HG03045 (cell line): ENCODE measurements at regions not wholly inside any gene's neighbourhood (a gene's known extent, or its start where the extent isn't known, plus 50 kb on each side); places are given as distances from the start of the nearest gene placed in this dataset.

Experiments
- ATAC-seq: cut with Tn5 transposase; IDR thresholded peaks from one replicate; pipeline ENCODE4 v1.9.1; 2021; ENCODE audit warnings: mild to moderate bottlenecking, moderate library complexity; ENCODE audit not compliant: unreplicated experiment

GRCh38 chr1:193365966-193366365, 179.6 kb upstream of the B3GALT2 start:
- ATAC-seq, result no peak

GRCh38 chr1:193359631-193360030, 173.2 kb upstream of the B3GALT2 start:
- ATAC-seq, result no peak

- ATAC-seq, result no peak
These were observed 172.0 kb upstream of the B3GALT2 start for GRCh38 chr1:193358419-193358818.

- ATAC-seq, result no peak
These were observed 169.8 kb upstream of the B3GALT2 start for GRCh38 chr1:193356249-193356648.

- ATAC-seq, result no peak
These were observed 169.2 kb upstream of the B3GALT2 start for GRCh38 chr1:193355626-193356025.

DNA sequence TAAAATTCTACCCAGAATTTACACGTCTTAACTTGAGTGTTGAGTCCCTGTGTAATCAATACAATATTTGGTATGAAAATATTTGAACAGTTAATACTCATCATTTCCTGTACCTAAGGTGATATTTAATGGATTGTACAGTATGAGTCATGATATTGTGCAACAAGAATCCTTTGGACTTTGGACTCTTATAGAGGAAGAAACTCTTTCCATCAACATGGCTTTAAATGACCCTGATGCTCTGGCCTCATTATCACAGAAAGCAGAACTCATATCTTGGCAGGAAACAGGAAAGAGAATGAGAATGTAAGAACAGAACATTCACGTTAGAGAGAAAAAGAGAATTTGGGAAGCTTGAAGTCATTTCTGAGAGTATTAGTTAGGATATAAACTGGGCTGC, 168.8 kb upstream of the B3GALT2 start:
- no peak for ATAC-seq

DNA sequence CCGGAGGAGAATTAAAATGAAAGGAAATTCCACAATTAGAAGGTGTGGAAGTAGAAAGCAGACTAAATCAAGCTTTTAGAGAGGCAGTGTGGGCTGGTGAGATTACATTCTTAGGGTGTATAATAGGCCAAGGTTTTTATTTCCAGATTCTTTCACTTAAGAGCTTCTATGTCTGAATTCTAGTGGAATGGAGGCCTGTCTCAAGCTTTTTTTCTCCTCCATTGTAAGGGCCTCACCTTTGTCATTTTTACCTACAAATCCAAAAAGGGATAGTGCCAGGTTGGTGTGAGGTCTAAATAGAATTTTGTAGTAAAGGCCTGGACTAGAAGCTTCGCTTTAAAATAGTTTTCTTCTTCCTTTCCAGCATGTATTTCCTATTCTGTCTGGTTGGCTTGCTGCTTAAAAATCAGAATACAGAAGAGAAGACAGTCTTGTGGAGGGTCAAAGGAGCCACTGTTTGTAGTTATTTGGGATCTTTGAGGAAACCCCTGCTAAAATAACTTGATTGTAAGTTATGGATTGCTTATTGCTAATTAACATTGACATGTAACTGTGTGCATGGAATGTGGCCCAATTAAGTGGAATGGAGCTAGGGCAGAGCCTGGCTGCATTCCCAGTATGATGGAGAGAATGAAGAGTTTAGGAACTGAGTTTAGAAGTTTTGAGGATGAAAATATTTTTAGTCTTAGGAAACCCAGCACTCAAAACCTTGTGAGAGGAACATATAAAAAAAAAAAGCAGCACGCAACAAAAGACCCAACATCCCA, 162.5 kb upstream of the B3GALT2 start:
- no peak for ATAC-seq

DNA sequence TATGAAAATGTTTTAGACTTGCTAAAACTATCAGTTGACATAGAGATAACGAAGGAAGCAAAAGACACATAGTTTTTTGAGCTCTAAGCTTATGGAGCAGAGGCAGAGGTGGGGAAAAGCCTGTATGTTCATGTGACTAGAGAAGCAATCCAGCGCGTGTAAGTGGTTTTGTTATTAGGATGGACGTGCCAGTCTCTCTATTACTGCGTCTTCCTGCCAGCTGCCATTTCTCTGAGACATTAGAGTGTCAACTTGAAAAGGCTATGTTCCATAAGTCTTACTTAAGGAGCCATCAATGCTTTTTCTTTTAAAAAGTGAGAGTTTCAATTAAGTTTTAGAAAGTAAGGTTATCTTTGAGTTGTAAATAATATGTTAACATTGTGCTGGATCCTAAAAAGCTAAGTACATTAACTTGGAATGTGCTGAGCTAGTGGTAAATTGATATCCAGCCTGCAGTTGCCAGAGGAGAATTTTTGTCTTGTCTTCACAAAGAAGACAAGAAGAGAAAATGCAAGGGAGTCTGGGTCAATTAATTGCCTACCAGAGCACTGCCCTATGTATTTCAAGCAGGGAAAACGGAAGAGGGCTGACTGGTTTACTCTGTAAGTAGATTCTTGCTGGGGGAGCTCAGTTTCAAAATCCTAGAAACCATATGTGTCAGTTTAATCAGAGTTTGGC, 161.8 kb upstream of the B3GALT2 start:
- no peak for ATAC-seq

- no peak for ATAC-seq
These were observed 159.7 kb upstream of the B3GALT2 start for GRCh38 chr1:193346085-193346484.

- no peak for ATAC-seq
These were observed 156.4 kb upstream of the B3GALT2 start for GRCh38 chr1:193342811-193343210.

DNA sequence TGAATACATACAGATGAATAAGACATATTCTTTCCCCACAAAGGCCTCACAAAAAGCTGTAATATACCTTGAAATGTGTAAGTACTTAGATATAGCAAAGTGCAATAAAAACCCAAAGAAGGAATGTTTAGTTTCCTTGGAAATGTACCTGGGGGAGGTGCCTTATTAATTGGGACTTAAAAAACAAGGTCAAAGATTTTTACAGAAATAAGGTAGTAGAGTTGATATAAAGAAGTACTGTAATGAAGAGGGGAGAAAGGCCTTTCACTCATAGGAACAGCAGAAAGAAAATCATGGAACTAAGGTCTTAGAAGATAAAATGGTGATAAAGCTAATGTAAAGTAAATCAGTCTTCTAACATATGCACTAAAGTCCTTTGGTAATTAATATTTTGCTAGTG, 153.9 kb upstream of the B3GALT2 start:
- no peak for ATAC-seq

- no peak for ATAC-seq
These were observed 153.0 kb upstream of the B3GALT2 start for GRCh38 chr1:193339401-193339800.

DNA sequence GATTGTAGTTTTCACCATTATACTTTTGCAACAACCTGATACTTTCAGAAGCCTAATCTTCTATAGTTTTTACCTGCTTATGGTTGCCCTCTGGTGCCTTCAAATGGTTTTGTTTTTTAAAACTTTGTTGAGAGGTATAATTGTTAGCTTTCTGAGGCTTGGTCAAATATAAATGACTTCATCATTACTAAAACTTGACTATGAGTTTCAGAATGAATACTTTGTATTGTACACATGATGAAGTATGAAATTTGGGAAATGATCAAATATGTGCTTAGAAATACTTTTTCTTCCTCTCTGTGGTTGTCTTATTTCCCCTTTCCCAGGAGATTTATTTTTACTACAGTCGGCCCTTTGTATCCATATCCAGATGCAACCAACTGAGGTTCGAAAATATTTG, 151.8 kb upstream of the B3GALT2 start:
- ATAC-seq, result no peak

DNA sequence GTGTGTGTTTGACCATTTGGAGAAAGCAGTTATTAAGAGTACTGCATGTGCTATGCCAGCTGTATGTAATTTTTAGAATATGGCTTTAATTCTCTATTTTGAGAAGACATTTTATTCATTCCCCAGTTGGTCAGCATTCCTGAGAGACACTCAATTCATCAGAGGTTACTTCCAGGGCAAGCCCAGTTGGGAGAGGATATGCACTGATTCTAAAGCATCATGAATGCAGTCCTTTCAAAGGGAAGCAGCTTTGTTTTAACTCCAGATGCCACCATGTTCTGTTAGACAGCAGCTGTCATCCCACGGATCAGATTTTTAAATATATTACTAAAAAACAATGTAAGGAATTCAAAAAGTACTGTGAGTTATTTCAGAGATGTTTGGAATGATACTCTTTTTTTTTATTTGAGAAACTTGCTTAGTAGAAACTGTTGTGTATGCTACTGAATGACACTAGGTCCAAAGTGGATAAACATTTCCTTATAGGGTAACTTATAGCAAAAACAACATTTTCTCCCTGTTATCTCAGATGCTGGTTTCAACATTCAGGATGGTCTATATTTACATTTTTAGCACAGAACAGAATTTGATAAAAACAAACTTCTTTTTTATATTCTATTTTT, 149.5 kb upstream of the B3GALT2 start:
- no peak for ATAC-seq

DNA sequence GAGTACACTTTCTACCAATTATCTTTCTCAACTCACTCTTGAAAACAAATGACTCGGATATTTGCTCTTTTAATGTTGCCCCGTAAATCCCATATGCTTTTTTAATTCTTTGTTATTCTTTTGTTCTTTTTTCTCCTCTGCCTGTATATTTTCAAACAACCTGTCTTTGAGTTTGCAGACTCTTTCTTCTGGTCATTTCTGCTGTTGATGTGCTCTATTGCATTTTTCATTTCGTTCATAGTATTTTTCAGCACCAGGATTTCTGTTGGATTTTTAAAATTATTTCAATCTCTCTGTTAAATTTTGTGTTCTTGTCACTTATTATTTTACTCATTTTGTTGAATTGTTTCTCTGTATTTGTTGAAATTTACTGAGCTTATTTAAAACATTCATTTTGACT, 146.8 kb upstream of the B3GALT2 start:
- no peak for ATAC-seq

DNA sequence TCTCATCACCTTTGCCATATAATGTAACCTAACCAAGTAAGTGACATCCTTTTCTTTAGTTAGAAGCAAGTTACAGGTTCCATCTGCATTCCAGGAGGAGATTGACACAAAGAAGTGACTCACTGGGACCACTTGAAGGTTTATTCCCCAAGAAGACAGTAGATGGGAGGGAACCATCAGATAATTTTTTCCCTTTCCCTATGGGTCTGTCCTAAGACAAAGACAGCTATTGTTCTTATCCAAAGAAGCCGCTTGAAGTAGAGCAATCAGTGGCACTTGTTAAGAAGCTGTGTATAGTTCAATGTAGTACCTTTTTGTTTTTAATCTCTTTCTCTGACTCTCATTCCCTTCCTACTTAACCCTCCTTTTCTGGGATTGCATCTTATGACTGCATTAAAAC, 139.9 kb upstream of the B3GALT2 start:
- ATAC-seq, result no peak

DNA sequence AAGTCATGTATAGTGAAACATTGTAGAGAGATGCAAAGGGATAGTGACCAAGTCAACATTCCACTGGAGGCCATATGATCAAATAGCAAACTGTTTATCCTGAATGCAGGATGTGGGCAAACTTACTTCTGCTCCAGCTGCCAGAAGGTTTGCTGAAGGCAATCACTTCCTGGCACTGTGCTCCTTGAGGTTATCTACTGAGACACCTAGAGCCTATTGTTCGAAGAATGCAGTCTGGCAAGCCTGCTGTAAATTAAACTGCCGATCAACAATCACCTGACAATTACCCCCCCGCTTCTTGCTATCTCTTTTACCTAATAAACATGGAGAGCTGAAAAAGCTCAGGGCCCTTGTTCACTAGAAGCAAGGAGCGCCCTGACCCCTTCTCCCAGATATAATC, 139.4 kb upstream of the B3GALT2 start:
- ATAC-seq, result no peak

- ATAC-seq, result no peak
These were observed 138.6 kb upstream of the B3GALT2 start for GRCh38 chr1:193325042-193325441.

DNA sequence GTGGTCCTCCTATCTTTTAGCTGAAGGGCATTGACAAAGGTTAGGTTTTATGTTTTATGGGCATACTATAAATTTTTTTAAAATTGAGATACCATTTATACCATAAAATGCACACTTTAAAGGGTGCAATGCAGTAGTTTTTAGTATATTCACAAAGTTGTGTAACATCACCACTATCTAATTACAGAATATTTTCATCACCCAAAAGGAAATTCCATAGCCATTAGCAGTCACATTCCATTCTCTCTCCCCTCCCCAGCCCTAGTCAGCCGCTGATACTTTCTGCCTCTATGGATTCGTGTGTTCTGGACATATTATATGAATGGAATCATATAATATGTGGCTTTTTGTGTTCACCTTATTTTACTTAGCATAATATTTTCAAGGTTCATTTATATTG, 135.8 kb upstream of the B3GALT2 start:
- no peak for ATAC-seq

- ATAC-seq, result no peak
These were observed 134.9 kb upstream of the B3GALT2 start for GRCh38 chr1:193321242-193321840.

GRCh38 chr1:193320270-193320669, 133.9 kb upstream of the B3GALT2 start:
- no peak for ATAC-seq

DNA sequence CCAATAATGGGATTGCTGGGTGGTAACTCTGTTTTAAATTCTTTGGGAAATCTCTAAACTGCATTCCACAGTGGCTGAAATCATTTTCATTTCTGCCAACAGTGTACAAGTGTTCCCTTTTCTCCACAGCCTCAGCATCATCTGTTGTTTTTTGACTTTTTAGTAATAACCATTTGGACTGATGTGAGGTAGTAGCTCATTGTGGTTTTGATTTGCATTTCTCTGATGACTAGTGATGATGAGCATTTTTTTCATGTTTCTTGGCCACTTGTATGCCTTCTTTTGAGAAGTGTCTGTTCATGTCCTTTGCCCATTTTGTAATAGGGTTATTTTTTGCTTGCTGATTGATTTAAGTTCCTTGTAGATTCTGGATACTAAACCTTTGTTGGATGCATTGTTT, 131.9 kb upstream of the B3GALT2 start:
- no peak for ATAC-seq
